ENCODE measurements at regions not wholly inside any gene's neighbourhood (a gene's known extent, or its start where the extent isn't known, plus 50 kb on each side); places are given as distances from the start of the nearest gene placed in this dataset.
A peak's percentile ranks its signal among the peaks of the same experiment; 100 is the strongest.

DNA sequence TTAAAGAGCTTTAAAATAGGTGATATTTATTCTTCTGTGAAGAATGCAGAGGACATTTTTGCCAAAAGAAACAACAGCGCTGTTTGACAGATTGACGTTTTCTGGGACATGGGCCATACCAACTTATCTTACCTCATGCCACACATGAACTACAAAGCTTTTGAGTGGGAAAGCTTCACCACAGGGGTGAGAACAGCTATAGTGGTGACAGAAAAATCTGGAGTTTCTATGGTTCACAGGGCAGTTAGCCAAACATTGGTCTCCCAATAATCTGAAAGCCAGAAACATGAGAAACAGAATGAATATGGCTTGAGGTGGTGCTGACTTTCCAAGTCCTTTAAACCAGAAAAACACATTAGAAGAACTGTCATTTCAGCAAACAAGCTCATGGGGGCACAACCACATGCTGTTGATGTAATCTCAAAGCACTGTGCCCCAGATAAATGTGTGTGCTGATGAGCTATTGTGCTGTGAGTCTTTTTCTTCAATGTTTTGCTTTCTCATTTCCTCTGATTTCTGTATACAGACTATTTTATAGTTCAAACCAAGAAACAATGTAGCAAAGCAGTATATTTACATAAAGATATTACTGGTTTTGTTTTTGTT, 905.4 kb downstream of the SLC16A7 start (continued):
- TF ChIP-seq RAD21 (IDR thresholded peaks at IDR 0.05 in 1 of 2, conservative IDR thresholded peaks at IDR 0.05 in 1 of 2; ENCODE audit: low read depth in 2 of 2, low read length in 2 of 2): peak; percentile 51 to 53
- no peak for TF ChIP-seq BACH1 (IDR thresholded peaks at IDR 0.05; ENCODE audit: low read length)
- no peak for TF ChIP-seq TBP (IDR thresholded peaks at IDR 0.05; ENCODE audit: low read depth, low read length)
- no peak for TF ChIP-seq SUZ12 (IDR thresholded peaks at IDR 0.05; ENCODE audit: low read length)
